ENCODE measurements at regions not wholly inside any gene's neighbourhood (a gene's known extent, or its start where the extent isn't known, plus 50 kb on each side); places are given as distances from the start of the nearest gene placed in this dataset.

GRCh38 chr7:119415682-119416081 lies 857.3 kb upstream of the KCND2 start:
- no peak for DNase-seq
- H3K27me3 ChIP-seq (replicated peaks): no peaks in the 10 kb centered on the region
- no peak overlapping the region for H3K4me3 ChIP-seq (ENCODE audit: low read depth, low read length)
- no peak for TF ChIP-seq CTCF (IDR thresholded peaks at IDR 0.05; ENCODE audit: low read depth, low read length, missing control alignments)
- in situ Hi-C loops (cut with HindIII; ENCODE audit: low pct_ligation_motif_present, low sequenced_read_pairs): no loop called here
- no peaks in the 10 kb centered on the region for H3K36me3 ChIP-seq (replicated peaks)
- H3K27ac ChIP-seq: no peak overlapping the region

GRCh38 chr7:119421657-119422056 lies 851.3 kb upstream of the KCND2 start:
- Histone ChIP-seq H3K27me3 (replicated peaks) (no peaks in the 10 kb centered on the region), H3K36me3 (replicated peaks) (no peaks in the 10 kb centered on the region), H3K4me3 (ENCODE audit: low read depth, low read length) (no peak overlapping the region), H3K27ac (no peak overlapping the region)
- DNase-seq: no peak
- no peak for TF ChIP-seq CTCF (IDR thresholded peaks at IDR 0.05; ENCODE audit: low read depth, low read length, missing control alignments)
- in situ Hi-C loops (cut with HindIII; ENCODE audit: low pct_ligation_motif_present, low sequenced_read_pairs): no loop called here

- in situ Hi-C loops (cut with HindIII; ENCODE audit: low pct_ligation_motif_present, low sequenced_read_pairs): no loop called here
- TF ChIP-seq CTCF (IDR thresholded peaks at IDR 0.05; ENCODE audit: low read depth, low read length, missing control alignments): no peak
These were observed 836.1 kb upstream of the KCND2 start for GRCh38 chr7:119436882-119437281.

DNA sequence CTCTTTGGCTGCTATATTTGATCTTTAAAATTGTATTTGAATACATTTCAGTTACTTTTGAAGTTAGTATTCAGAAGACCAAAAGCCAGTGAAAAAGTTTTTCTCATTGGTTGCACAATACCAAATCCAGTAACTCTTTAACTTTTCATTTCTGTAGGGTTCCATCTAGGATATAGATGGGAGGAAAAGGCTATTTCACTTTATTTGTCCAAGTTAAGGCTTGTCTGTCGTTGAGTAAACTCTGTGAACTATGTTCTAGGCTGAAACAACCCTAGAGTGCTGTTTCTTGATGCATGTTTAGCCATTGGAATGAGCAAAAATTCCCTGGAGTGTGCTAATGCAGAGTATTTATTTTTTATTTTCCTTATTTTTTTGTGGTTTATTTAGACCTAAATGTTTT lies 834.7 kb upstream of the KCND2 start:
- Histone ChIP-seq H3K36me3 (replicated peaks) (no peaks in the 10 kb centered on the region), H3K4me3 (ENCODE audit: low read depth, low read length) (no peak overlapping the region), H3K27ac (no peak overlapping the region), H3K27me3 (replicated peaks) (no peaks in the 10 kb centered on the region)
- in situ Hi-C loops (cut with HindIII; ENCODE audit: low pct_ligation_motif_present, low sequenced_read_pairs): no loop called here
- no peak for TF ChIP-seq CTCF (IDR thresholded peaks at IDR 0.05; ENCODE audit: low read depth, low read length, missing control alignments)
- DNase-seq: no peak

More at GRCh38 chr7:119436882-119437281, 836.1 kb upstream of the KCND2 start:
- no peak overlapping the region for H3K4me3 ChIP-seq (ENCODE audit: low read depth, low read length)
- no peak for DNase-seq
- H3K27ac ChIP-seq: no peak overlapping the region
- no peaks in the 10 kb centered on the region for H3K27me3 ChIP-seq (replicated peaks)
- no peaks in the 10 kb centered on the region for H3K36me3 ChIP-seq (replicated peaks)

- no peak for TF ChIP-seq CTCF (IDR thresholded peaks at IDR 0.05; ENCODE audit: low read depth, low read length, missing control alignments)
- in situ Hi-C loops (cut with HindIII; ENCODE audit: low pct_ligation_motif_present, low sequenced_read_pairs): no loop called here
- Histone ChIP-seq H3K36me3 (replicated peaks) (no peaks in the 10 kb centered on the region), H3K27ac (no peak overlapping the region), H3K27me3 (replicated peaks) (no peaks in the 10 kb centered on the region), H3K4me3 (ENCODE audit: low read depth, low read length) (no peak overlapping the region)
- DNase-seq: no peak
These were observed 833.8 kb upstream of the KCND2 start for GRCh38 chr7:119439192-119439591.

- no peaks in the 10 kb centered on the region for H3K36me3 ChIP-seq (replicated peaks)
- no peaks in the 10 kb centered on the region for H3K27me3 ChIP-seq (replicated peaks)
- DNase-seq: no peak
- H3K4me3 ChIP-seq (ENCODE audit: low read depth, low read length): no peak overlapping the region
- in situ Hi-C loops (cut with HindIII; ENCODE audit: low pct_ligation_motif_present, low sequenced_read_pairs): no loop called here
- no peak overlapping the region for H3K27ac ChIP-seq
- TF ChIP-seq CTCF (IDR thresholded peaks at IDR 0.05; ENCODE audit: low read depth, low read length, missing control alignments): no peak
These were observed 820.6 kb upstream of the KCND2 start for GRCh38 chr7:119452401-119452800.

Data from brain microvascular endothelial cell (primary cell).